ENCODE measurements at regions not wholly inside any gene's neighbourhood (a gene's known extent, or its start where the extent isn't known, plus 50 kb on each side); places are given as distances from the start of the nearest gene placed in this dataset.
"Not testable (repeated sequence)": the region's sequence is repeated elsewhere in the genome, so short reads cannot be mapped to it uniquely, and the experiment has no call there.

DNA sequence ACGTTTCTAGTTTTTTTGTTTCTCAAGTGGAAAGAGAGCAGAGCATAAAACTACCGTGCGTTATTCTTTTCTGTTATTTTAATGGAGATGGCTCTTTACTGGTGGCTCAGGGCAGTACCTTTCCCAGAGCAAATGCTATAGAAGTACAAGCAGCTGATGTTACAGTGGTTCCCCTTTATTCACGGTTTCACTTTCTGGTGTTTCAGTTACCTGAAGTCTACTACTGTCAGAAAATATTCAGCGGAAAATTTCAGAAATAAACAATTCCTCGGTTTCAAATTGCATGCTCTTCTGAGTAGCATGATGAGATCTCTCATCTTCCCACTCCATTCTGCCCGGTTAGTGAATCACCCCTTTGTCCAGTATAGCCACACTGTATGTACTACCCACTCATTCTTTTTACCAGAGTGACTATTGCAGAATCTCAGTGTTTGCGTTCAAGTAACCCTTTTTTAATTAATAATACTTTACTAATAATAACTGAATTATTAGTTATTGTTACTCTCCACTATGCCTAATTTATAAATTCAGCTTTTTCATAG lies 597.5 kb upstream of the ROBO2 start:
- no peak for DNase-seq

DNA sequence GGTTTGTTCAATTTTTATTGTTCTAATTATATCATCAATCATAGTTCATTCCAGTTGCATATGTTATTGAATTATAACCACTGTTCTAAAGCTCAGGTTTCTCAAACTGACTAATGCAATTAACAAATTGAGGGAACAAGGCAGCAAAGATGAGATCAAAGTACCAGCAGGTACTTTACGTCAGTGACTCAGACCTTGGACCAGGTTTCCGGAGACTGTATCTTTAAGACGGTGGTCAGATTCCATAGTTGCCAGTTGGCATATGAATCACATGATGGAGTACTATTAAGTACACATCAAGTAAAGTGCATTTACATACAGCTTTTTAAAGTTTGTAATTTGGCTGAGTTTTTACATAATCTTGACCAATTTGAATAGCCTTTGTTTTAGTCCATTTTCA lies 583.6 kb upstream of the ROBO2 start:
- DNase-seq = no peak

DNA sequence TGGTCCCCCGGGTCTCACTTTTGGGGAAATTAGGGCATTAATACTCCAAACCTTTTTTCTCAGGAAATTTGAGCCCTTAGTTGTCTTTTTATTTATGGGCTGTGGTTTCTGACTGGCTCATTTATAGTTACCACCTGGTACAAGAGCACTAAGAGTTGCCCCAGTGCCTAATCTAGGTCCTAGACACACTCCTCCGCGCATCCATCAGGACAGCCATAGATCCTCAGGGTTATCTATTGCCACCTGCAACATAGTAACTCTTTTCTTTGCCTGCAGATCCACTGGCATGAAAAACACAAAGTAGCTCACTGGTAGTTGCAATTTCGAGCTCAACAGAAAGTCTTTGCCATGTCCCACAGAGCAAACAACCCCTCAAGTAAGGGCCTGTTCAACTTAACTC lies 576.4 kb upstream of the ROBO2 start:
- DNase-seq = no peak

DNA sequence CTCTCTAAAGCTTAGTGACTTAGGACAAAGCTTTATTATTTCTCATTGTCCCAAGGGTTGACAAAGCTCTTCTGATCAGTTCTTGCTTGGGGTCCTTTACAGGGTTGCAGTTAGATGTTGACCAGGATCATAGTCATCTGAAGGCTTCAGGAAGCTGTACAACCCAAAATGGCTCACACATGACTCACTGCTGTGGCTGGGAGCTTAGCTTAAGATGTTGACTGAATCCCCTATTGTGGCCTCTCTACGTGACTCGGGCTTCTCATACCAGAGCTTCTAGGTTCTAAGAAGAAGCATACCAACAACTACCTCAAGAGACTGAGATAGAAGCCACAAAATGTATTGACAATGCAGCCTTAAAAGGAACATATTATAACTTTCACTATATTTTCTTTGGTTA lies 569.6 kb upstream of the ROBO2 start:
- no peak for DNase-seq

DNA sequence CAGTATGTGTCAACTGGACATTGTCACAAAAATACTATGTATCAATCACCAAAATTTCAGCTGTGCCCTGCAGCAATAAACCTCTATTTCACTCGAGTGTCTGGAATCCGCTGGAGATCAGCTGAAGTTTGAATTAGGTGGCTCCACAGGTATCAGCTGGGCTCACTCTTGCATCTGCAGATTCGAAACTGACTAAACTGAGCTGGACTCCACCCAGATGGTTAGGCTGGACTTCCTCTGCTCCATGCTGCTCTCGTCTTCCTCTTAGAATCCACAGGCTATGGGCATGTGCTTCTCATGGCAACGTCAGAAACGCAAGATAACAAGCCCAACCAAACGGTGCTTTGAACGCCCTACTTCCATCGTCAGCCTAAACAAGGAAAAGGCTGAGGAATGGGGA lies 565.3 kb upstream of the ROBO2 start:
- no peak for DNase-seq

DNA sequence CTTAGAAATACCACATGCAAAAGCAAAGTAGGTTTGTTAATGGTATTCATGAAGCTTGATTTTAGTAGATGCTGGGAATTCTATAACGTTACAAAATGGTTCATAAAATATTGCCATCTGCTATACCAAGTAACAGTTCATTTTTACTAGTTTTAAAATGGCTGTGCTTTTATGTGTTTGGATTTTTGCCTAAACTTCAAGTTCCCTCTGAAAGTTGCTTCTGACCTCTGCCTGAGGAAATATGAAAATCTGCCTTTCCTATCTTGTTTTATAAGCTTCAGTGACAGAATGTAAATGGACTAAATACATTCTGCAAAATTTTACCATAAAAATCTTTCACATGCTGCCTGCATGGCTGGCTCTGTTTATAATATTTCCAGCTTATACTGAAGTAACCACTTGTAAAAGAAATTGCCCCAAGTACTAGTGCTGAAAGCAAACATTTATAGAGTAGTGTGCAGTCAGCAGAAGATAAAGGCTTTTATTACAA lies 560.7 kb upstream of the ROBO2 start:
- DNase-seq = no peak

DNA sequence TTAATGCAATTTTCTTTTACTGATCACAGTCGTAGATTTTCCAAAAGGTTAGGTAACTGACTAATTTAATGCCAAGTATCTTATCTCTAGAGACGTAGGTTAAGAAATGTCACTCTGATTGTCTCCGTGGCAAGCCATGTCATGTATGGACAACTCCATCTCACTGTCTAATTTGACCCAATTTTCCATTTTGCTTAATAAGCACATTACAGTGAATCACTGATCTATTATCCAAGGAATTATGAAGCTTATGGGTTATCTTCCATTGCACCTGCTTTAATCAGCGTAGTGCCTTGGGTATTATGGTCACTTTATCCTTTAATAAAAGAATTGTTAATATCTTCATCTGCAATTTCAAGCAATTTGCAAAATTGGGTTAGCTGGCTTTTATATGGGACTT lies 557.4 kb upstream of the ROBO2 start:
- no peak for DNase-seq

DNA sequence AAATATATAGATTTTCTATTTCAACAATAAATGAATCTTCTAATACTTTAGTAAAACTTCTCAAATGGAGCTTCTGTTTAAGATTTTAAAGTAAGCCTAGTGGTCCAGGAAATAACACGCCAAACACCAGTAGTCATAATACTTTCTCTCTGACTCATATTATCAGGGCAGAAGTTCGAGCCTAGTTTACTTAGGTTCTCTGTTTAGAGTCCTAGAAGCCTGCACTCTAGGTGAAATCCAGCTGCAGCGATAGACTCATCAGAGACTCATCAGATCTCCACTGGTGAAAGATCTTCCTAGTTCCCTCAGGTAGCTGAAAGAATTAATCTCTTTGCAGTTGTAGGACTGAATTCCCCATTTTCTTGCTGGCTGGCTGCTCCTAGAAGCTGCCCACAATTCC lies 552.5 kb upstream of the ROBO2 start:
- no peak for DNase-seq

DNA sequence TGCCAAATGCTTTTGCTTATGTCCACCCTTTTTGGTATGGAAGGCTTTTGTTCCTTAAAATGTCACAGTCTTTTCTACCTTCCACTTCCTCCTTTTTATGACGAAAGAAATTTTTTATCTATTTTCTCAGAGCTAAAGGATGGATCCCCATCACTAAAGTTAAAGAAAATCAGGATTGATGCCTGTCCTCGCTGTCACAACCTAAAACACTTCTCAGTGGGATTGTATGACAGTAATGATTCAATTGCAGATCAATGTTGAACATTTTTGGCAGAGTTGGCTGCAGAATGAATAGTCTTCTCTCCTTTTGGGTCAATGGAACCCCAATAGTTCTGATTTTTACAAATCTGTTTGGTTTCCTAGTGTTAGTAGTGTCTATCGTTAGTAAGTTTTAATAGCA lies 549.8 kb upstream of the ROBO2 start:
- DNase-seq = no peak

DNA sequence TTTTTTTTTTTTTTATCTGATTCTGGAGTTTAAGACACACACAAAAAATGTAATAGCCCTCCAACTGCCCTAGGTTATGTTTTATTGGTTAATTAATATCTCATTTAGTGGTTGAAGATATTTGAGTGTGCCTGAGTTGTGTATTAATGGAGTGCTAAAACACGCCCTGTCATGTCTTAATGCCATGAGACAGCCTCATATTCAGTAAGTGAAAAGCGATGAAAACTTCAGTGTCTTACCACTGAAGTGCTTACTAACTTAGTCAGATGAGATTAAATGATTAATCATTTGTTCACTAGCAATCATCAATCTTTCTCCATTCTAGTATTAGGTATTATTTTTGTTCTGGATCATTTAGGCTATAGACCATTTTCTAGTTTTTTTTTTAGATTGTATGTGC lies 544.7 kb upstream of the ROBO2 start:
- DNase-seq = no peak

DNA sequence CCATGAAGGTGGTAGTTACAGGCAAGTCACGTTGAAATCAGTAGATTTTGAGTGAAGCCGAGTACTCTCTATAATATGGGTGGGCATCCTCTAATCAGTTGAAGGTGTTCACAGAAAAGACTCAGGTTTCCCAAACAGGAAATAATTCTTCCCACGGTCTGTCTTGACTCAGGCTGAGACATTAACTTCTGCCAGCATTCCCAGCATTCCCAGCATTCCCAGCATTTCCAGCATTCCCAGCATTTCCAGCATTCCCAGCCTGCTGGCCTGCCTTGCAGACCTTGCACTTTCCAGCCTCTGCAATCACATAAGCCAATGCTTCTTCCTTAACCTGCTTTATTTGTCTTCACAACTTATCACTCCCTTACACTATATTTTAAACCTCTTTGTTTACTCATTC lies 542.3 kb upstream of the ROBO2 start:
- DNase-seq = peak in 1 of 2 experiments; percentile 25

DNA sequence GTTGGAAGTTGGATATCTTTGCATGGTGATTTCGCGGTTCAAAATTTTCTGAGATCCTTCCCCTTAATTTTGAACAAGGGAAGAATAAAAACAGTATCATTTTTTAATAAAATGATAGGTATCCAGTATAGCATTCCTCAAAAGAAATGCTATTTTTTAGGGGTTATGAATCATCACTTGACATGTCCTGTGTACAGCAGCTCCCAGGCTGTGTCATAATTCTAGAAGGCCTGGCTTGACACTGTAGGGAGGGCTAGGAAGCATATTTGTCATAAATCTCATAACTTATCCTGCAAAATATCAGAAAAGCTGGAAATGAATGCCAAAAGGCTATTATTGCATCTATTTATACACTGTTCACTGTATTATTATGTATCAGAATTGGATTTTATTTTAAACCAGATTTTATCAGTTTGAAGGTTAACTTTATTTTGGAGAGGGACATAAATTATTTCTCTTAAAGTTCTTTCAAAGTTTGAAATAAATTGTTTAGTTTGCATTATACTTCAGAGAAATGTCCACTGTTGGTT lies 539.1 kb upstream of the ROBO2 start:
- DNase-seq = peak; percentile 0 to 18

DNA sequence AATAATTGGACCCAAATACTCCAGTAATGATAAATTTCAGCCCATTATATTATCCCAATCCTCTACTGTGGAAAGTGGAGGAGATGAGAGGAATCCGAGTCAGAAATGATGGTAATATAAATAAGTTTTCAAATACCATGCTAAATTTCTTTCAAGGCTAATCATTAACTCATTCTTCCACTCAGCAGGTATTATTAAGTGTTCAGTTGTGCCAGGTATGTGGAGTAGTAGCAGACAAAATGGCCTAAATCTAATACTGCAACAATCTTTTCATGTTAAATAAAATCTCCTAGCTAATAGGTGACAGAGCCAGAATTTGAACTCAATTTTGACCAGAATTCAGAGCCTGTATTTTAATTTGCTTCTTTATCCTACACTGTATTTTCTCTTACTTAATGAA lies 538.6 kb upstream of the ROBO2 start:
- DNase-seq = no peak

DNA sequence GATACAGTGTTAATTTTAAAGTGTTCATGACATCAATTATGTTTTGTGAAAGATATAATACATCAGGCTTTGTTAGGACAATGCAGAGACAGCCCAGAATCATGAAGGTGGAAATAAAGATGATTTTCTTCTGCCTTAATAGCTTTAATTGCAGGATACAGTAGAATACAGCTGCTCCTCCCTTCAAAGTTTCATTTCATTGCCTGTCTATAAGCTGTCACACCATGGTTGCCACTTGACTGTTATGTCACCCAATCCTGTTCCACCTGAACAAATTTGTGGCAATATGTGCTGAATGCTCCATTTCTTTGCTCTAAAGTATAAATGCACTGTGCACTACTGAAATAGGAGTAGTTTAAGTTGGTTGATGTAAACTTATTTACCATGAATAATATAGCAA lies 537.8 kb upstream of the ROBO2 start:
- DNase-seq = no peak

DNA sequence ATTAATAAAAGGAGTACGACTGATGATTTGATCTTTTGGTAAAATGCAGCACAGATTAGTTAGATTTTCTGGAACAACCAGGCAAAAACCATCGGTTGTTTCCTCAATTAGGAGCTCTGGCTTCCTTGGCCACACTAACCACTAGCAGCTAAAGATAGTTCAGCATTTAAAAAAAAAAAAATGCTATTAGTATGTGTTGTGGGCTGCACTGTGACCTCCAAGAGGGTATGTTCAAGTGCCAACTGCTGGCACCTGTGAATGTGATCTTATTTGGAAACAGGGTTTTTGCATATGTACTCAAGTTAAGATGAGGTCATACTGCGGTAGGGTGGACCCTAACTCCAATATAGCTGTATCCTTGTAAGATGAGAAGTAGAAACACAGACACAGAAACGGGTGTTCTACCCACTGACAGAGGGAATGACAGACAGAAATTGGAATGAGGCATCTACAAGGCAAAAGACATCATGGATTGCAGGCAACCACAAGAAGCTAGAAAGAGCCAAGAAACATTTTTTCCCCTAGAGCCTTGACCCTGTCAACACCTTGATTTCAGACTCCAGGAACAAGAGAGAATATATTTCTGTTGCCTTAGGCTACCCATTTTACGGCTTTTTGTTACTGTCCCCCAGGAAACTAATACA lies 534.6 kb upstream of the ROBO2 start:
- DNase-seq = no peak

DNA sequence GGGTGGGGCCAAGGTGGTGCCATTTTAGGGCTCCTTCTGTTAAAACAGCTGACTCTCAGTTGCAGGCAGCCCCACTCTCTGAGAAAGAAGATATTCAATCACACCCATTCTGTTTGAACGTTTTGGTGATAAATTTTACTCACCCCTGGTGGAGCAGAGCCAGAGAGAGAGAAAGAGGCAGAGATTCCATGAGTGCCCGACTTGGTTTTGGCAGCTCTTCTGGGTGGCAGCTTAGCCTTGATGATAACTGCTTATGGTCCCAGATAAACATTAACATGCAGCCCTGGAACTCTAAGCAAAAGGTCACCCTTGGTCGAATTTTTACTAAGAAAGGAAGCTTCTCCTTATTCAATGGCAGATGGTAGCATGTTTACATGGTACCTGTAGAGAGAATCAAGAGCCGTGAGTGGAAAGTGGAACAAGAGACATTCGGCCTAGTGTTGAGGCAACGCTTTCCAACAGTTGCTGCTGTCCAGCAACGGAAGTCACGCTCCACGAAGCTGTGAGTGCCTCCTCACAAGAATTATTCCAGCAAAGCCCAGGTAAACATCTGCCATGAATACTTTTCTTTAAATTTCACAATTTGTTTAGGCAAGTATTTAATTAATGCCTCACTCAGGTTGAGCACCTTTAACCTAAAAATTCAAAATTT lies 530.6 kb upstream of the ROBO2 start:
- no peak for DNase-seq

DNA sequence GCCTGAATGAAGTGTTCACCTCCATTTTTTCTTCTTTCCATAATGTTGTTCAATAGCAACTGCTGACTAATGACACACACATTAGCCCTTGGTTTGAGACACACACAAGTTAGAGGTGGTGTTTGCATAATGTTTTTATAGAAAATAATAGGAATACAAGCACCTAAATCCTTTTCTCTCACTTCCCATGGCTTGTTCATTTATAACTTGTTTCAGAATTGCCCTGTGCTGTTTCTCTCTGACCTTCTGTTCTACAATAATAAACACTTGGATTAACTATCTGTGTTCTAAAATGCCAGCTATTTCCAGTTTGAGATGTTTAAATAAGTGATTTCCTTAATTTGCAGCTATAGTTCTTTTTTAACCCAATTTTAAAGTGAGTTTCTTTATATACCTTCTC lies 525.1 kb upstream of the ROBO2 start:
- no peak for DNase-seq

DNA sequence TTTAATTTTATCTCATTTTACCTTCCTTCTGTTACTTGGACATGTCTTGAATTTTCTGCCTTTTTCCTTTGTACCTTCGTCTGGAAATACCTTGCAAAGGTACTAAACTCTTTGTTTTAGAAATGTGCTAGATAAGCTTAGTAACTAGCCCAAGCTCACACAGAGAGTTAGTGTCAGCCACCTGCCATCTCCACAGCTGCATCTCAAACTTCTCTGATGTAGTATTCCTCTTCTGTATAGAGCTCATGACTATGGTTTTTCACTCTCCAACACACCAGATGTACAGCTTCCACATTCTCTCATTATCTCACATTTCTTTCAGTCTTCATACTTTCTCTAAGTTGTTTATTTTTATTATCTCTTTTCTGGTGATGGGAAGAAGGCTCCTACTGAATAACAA lies 516.6 kb upstream of the ROBO2 start:
- no peak for DNase-seq

DNA sequence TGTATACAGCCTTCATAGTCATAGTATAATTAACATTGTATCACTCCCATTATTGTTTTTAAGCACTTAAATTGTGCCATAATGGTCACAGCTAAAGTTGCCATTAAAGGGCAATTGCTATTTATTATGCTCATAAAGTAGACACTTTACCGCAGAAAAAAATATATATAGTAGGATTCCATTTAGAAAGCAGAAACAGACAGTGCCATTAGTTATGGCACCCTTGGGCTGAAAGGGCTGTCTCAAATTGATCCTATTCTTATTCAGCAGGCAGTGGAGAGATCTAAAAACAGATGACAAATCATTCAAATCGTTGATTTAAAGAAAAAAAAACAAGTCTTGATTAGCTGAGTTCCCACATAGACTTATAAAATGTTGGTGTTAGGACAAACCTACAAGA lies 514.2 kb upstream of the ROBO2 start:
- DNase-seq = no peak

DNA sequence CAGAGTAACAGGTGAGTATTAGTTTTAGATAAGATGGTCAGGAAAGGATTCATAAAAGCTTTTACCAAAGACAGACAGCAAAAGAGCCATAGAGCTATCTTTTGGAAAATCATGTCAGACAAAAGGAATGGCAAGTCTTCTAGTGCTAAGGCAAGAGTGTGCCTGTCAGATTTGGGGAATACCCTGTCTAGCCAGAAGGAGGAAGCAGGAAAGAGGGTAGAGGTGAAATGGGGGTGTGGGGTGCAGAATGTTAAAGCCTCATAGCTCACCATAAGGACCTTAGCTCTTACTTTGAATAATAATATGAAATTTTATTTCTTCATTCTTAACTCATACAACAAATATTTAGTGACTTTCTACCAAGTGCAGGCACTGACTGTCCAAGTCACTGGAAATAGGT lies 512.1 kb upstream of the ROBO2 start:
- no peak for DNase-seq

DNA sequence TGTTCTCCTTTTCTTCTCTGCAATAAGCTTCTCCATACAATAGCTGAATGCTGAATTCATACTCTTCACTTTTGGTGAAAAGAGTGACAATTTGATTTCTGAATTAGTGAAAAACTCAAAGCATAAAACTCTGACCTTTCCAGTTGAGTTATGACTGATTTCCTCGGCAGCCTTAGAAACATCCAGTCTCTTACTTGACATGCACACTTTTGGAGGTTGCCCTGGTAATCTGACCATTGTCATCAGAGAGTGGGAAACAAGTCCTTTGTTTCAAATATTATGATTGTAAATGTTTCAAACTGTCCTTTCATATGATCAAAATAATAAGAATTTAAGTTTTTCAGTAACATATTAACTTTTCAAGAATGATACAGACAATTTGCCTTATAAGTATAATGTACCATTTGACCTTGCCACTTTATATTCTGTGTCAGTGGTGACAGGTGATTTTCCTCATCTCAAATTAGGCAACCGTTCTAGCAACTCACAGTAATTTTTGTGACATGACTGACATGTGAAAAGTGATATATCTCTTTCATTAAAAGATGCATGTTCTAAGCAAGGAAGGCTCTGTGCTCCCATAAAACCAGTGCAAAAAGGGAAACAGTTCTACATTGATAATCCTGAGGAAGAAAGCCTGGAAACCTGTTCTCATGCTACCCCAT lies 507.6 kb upstream of the ROBO2 start:
- no peak for DNase-seq

DNA sequence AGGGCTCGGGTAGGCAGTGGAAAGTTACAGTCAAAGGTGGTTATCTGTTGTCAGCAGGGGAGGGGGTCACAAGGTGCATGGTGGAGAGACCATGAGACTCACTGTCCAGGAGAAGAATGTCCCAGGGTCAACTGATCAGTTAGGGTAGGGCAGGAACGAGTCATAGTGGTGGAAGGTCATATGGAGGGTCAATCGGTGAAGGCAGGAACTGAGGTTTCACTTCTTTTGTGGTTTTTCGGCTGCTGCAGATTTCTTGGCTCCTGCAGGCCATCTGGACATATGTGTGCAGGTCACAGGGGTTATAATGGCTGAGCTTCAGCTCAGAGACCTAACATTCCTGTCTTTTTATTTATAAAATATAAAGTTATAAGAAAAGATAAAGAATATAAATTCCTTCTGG lies 506.2 kb upstream of the ROBO2 start:
- not testable (repeated sequence) for DNase-seq

DNA sequence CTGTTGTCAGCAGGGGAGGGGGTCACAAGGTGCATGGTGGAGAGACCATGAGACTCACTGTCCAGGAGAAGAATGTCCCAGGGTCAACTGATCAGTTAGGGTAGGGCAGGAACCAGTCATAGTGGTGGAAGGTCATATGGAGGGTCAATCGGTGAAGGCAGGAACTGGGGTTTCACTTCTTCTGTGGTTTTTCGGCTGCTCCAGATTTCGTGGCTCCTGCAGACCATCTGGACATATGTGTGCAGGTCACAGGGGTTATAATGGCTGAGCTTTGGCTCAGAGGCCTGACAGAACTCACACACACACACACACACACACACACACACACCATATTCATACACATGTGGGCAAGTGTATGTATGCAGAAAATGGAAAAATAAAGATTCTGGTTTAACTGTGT lies 502.0 kb upstream of the ROBO2 start:
- DNase-seq = not testable (repeated sequence)

DNA sequence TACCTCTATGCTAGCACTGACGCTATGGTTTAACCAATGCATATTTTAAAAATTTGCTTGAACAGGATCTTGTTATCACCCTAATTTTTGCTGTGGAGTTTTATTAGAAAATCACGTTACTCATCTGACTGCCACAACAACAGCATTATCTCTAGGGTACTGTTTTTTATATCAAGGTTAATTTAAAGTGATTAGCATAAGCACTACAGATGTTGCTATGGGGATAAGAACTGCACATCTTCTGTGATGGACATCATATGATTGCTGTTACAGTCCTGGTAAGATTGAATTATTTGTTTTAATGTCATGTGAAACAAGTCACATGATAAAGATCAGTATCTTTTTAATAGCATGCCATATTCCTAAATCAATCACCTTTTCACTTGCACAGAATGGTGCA lies 492.2 kb upstream of the ROBO2 start:
- DNase-seq = no peak
